Fibroblast of lung (primary cell): ENCODE measurements at regions not wholly inside any gene's neighbourhood (a gene's known extent, or its start where the extent isn't known, plus 50 kb on each side); places are given as distances from the start of the nearest gene placed in this dataset.

Source experiments
- CTCF ChIP-seq, 2 donors: IDR thresholded peaks in 1 of 2; conservative IDR thresholded peaks in 1 of 2; 1 replicate in 1 of 2; 2 replicates in 1 of 2; pipeline ENCODE4 v1.5.1; 2011 to 2012; ENCODE audit warnings: low read length in 2 of 2, control low read depth in 1 of 2, inconsistent platforms in 1 of 2, low read depth in 1 of 2, mild to moderate bottlenecking in 1 of 2
- EZH2 ChIP-seq: IDR thresholded peaks from 2 replicates; pipeline ENCODE4 v1.5.1; 2012; ENCODE audit warnings: low read length, control low read depth, mild to moderate bottlenecking; ENCODE audit errors: missing control alignments

- TF ChIP-seq CTCF (conservative IDR thresholded peaks at IDR 0.05 in 1 of 2, IDR thresholded peaks at IDR 0.05 in 1 of 2; ENCODE audit: low read depth in 1 of 2, low read length in 2 of 2) (no peak), EZH2 (no peak)
Measured at GRCh38 chr1:109822749-109823542, 59.2 kb upstream of the EPS8L3 start.
